Upper lobe of left lung (tissue), 4 donors: ENCODE measurements at regions not wholly inside any gene's neighbourhood (a gene's known extent, or its start where the extent isn't known, plus 50 kb on each side); places are given as distances from the start of the nearest gene placed in this dataset.
"Not testable (repeated sequence)": the region's sequence is repeated elsewhere in the genome, so short reads cannot be mapped to it uniquely, and the experiment has no call there.

Source experiments
- CTCF ChIP-seq, 6 experiments: fragments of 450-650 bp in 4 of 6; fragments of 200-600 bp in 2 of 6; sonication (generic) in 2 of 6; IDR thresholded peaks; one replicate each; pipeline ENCODE4 v1.5.1; 2016 to 2019; ENCODE audit warnings: antibody characterized with exemption in 6 of 6
- POLR2A ChIP-seq, 4 donors: fragments of 450-650 bp; IDR thresholded peaks; one replicate each; pipeline ENCODE4 v1.5.1; 2016 to 2017; ENCODE audit warnings: antibody characterized with exemption in 4 of 4, mild to moderate bottlenecking in 2 of 4
- POLR2AphosphoS5 ChIP-seq, 2 donors: sonication (generic); formaldehyde crosslinking; IDR thresholded peaks; one replicate each; pipeline ENCODE4 v1.5.1; 2017; ENCODE audit warnings: antibody characterized with exemption in 2 of 2

- TF ChIP-seq POLR2AphosphoS5, POLR2A, CTCF (IDR thresholded peaks at IDR 0.05): not testable (repeated sequence)
Observed at GRCh38 chrX:90474445-90474844, 552.7 kb downstream of the TGIF2LX start.
